ENCODE measurements at regions not wholly inside any gene's neighbourhood (a gene's known extent, or its start where the extent isn't known, plus 50 kb on each side); places are given as distances from the start of the nearest gene placed in this dataset.
A peak's percentile ranks its signal among the peaks of the same experiment; 100 is the strongest.

DNA sequence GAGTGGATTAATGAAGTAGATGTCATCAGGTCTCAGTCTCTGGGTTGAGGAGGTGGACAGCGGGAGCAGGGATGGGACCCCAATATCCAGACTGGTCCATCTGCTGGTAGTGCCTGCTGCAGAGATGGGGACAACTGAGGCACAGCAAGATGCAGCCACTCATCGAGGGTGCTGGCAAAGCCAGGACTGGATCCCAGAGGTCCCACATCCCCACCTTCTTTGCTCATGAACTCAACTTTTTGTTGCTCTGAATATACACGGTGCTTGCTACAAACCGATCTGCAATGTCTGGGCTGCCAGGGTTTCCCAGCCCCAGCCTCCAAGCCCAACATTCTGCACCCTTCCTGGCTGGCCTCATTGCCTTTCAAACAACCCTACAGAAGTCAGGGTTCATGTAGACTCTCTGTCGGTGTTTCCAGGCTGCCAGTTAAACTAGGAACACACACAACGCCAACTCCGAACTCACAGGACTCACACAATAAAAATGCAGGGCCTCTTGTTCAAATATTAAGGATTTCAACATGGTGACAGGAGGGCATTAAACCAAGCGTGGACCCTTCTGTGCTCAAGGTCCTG lies 168.2 kb downstream of the MN1 start:
- no peak for ATAC-seq

DNA sequence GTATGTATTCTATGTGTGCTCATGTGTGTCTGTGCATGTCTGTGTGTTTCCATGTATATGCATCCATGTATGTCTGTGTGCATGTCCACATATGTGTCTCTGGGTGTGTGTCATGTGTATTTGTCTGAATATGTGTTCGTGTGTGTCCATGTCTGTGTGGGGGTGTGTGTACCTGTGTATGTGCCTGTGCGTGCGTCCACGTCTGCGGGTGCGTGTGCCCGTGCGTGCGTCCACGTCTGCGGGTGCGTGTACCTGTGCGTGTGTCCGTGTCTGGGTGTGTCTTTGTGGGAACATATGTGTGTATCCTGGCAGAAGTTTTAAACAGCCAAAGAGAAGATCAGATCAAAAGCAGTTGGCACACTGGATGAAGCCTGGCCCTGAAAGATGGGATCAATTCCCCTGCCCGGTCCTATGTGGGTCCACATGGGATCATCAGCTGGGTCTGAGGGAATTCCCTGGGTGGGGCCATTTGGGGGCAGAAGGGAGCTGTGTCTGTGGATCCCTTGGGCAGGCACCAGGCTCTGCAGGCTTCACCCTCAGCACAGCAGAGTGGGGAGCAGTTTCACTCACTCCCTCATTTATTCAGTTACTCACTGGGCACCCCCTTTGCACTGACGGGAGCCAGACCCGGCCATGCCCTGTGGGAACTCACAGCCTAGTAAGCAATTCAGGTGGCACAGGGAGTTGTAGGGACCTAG lies 167.4 kb downstream of the MN1 start:
- ATAC-seq: no peak

DNA sequence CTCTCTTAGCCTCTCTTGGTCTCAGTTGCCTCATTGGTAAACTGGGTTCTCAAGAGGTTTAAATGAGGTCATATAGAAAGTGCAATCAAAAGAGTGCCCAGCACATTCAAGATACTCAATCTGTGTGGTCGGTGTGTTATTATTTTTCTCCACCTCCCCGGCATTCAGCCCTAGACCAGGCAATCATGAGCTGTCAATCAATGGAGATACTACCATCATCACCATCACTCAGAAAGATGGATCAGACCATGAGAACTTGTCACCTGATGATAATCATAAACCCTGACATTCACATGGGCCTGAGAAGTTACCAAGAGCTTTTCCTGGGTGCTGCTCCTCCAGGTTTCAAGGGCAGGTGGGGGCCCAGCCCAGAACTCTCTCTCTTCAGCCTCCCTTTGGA lies 166.1 kb downstream of the MN1 start:
- ATAC-seq: no peak

DNA sequence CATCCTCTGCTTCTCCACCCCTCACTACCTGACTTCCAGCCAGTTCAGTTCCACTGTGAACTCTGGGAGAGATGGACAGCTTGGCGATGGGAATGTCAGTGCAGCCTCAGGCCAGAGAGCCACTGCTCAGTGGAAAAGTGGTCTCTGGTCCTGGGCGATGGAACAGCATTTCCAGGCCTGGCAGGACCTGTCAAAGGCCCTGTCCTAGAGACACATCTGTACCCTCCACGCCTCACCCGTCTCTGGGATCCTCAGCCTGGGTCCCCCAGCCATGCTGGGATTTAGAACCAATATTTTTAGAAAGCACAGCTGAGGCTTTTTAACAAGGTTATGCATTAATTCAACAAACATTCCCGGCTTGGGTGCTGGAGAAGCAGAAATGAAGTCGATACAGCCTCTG lies 165.7 kb downstream of the MN1 start:
- ATAC-seq: no peak

DNA sequence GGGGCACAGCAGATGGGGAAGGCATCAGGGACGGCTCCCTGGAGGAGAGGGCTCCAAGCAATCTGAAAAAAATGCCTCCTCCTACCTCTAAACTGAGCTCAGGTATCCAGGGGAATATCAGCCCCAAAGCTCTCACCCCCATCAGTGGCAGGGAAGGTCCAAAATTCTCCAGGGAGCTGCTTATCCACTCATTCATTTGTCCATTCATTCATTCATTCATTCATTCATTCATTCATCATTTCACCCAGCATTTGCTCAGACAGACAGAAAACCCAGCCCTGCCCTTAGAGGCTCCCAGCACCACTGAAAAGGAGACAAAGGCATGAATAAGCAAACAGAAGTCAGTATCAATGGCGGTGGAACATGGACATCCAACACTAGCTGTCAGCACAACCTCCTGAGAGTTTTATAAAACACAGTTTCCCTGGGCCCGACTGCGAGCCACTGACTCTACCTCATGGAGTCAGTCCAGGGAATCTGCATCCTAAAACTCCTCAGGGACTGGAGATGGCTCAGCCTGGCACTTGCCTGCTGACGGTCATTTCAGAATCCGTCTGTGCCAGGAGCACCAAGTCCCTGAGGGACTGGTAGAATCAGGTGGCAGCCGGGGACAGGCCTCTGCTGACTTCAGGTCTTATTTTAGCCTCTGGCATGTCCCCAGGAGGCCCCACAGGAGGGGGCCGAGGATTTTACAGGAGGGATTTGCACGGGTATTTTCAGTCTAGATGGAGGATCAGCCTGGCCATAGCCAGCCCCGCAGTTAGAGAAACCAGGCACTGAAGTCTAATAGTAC lies 164.6 kb downstream of the MN1 start:
- ATAC-seq: no peak

DNA sequence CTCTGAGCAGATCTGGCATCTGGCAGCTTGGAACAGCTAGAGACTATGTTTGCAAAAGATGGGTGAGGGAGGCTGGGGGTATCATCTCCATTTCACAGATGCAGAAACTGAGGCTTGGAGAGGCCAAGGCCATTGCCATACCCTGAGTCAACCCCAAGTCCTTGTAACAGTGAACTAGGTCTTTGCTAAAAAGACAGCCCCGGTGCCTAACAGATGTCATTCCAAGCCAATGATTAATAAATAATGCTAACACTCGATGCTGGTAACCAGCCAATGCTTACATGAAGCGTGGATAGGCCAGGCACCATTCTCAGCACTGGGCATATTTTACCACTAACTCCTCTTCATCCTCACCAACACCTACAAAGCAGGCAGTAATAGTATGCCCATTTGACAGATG lies 164.0 kb downstream of the MN1 start:
- no peak for ATAC-seq

DNA sequence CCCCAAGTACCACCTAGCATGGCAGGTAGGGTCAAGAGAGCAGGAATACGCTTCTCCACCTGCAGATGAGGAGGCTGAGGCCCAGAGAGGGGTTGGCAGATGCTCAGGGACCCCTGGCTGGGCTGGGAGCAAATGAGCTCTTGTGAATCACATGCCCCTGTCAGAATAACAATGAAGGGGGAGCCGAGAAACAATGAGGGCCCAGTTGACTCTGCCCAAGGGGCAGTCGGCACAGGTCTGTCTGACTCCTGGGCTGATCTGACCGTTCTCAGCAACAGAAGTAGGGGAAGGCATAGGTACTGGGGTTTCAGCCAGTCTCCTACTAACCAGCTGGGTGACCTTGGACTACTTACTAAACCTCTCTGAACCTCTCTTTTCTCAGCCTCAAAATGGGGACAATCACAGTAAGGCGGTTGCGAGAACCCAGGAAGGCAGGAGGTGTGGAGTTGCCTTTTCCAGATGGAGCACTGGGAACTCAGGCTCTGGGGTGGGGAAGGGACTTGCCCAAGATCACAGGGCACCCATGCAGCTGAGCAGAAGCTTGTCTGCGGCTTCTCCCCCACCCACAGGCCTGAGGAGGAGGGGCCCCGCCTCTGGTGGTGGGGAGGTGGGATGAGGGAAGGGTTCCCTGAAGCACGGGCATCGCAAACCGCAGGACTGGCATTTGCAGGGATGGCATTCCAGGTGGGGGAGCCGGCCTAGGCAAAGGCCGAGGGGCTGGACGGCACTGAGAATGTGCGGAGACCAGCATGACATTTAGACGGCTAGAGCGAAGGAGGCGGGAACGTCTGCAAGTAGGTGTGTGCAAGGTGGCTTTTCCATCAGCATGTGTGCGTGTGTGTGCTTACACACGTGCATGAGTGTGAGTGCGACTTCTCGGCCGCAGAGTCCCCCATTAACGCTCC lies 163.0 kb downstream of the MN1 start:
- ATAC-seq: no peak

DNA sequence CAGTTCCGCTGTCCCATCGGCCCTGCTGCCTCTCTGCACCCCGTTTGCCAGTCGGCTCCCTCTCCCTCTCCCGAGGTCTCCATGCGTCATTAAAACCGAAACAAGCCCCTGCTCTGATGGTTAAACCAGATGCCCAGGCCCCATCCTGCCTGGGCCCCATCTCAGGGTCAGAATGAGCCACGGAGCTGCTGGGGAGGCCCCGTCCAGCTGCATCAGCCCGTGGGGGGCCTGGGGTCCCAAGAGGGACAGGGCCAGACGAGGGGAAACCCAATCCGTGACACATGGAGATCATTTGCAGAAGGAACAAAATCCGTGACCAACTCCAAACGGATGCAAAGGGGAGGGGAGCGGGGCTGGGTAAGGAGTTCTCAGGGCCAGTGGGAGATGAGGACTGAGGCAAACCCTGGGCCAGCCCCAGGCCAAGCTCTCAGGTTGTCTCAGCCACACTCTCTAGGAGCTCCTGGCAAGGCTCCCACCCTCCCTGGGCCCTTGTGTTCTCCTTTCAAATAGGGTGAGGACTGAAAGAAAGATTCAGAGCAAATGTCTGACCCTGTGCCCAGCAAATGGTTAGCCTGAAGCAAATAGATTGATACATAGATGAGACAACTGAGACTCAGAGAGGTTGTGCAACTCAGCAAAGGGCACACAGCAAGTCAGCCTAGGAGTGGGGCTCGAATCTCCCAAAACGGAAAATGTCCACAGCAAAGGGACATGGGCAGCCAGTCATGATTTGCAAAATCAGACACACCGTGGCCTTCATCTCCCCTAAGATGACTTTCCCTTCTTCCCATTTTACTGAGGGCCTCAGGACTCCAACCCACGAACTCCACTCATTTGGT lies 162.1 kb downstream of the MN1 start:
- ATAC-seq: no peak

DNA sequence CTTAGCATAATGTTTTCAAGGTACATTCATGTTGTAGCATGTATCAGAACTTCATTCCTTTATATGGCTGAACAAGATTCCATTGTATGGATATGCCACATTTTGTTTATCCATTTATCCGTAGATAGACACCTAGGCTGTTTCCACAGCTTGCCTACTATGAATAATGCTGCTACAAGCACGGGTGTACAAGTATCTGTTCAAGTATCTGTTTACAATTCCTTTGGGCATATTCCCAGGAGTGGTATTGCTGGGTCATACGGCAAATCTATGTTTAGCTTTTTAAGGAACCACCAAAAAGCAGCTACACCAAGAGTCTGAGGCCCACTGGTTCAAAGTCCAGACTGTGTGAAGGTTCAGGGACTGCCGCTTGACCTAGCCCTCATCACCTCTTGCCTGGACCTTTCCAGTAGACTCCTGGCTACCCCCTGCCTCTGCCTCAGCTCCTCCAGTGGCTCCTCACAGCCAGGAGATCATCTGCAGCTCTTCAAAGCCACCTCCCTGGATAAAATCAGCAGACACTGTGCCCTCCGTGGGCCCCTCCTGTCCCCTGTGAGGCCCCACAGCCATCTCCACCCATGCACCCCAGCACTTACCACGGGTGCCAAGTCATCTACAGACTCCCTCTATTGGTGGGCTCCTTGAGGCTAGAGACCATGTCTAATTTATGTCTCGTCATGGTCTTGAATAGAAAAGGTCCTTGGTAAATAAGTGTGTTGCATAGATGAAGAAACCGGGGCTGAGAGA lies 160.3 kb downstream of the MN1 start:
- ATAC-seq: peak; percentile 72

DNA sequence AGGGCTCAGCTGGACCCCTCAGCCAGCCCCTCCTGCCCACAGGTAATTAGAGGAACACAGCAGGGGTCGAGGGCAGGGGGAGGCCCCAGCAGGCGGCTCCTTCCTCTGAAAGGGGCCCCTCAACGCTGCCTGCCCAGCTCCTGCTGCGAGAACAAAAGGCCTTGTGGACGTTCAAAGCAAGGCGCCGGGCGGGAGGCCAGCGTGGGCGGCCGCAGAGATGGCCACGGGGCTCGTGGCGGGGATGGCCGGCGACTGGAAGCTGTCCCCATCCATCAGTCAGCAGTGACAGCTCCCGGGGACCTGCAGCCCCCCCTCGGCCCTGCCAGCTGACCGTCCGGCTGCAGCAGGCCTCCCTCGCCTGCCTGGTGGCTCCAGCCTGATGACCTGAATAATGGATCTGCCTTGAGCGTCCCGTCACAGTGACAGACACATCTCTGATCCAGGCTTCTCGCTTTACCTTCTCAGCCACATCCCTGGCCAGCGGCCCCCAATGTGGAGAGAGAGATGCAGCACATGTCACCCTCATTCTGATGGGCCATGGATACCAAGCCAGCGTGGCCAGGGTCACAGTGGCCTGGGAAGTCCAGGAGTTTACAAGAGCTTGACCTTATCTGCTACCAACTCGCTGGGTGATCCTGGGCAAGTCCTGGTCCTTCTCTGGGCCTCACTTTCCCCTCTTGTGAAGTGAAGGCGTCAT lies 159.3 kb downstream of the MN1 start:
- ATAC-seq: no peak

DNA sequence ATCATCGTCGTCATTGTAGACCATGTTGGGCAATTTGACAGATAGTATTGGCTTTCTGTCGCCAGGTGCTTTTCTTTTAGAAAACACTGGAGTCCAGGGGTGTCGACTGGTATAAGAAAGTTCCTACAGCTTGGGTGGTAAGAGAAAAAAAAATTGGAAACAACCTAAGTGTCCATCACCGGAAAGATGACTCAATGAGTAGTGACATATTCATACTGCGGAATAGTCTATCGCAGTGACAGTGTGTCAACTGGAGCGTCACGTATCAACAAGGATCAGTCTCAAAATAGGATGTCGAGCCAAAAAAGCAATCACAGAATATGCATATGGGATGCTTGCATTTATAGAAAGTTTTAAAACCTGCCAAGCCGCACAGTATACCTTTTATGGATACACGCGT lies 157.6 kb downstream of the MN1 start:
- ATAC-seq: no peak

DNA sequence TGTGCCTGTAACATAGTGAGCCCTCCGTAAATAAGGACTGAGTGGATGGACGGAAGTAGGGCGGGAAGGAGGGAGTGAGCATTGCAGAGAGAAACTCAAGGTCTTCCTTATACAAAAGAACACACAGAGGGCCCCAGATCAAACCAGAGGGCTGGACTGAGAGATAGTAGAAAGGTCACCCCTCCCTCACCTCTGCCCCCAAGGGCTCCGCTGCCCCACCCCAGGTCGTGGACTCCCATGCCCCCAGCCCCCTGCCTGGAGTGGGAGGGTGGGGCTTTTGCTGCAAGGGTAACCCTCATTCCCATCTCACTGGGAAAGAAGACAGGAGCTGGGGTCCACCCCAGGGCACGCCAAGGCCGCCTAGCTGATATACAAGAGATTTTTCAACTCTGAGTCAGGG lies 157.0 kb downstream of the MN1 start:
- ATAC-seq: no peak

DNA sequence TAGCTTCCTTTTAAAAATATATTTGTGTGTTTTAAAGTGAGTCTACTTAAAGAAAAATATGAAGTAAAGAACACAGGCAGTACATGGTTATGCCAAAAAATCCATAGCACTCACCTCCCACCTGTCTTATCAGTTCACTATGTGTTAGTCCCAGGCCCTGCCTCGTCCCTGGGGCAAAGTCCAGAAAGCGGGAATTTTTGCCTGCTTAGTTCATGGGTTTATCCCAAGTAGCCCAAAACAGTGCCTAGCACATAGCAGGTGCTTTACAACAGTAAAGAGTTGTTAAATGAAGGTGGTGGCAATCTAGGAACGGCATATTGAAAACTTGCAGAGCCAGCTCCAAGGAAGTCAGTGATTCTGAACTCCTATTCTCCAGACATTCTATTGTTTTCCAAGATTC lies 154.0 kb downstream of the MN1 start:
- ATAC-seq: no peak

DNA sequence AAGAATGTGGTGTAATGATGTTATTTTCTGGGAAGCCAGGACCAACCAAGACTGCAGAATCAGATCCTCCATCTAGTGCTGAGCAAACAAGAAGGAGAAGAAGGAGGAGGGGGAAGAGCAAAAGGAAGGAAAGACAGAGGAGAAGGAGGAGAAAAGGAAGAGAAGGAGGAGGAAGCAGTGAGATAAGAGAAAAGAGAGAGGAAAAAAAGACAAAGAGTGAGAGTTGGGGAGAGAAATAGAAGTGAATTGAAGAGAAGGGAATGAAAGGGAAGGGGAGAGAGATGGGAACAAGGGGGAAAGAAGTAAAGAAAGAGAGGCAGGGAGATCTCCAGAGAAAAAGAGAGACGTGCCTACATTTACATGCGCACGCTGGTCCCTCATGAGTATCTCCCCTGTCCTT lies 153.5 kb downstream of the MN1 start:
- no peak for ATAC-seq

DNA sequence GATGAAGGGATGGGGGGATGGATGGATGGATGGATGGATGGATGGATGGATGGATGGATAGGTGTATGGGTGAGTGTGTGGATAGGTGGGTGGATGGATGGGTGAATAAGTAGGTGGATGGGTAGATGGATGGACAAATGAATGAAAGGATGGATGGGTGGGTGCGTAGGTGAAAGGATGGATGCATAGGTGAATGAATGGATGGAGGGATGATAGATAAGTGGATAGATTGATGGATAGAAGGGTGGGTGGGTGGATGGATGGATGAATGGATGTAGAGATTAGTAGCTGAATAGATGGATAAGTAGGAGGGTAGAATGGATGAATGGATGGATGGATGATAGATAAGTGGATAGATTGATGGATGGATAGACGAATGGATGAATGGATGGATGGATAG lies 152.7 kb downstream of the MN1 start:
- no peak for ATAC-seq

DNA sequence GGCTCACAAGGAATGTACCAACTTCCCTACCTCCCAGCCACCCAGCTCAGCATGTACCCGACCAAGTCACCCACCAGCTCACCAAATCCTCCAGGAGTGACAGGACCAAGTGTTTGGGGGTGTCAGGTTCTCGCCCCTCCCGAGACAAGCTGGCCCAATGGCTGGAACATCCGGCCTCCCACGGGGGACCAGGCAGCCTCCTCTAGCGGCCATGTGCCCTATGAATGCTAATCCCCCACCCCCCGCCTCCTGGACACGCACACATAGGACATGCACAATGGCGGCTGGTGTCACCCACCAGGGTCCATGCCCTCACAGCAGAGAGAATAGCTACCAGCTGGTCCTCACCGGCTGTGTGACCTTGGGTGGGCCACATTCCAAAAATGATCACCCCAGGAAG lies 151.0 kb downstream of the MN1 start:
- ATAC-seq: no peak

DNA sequence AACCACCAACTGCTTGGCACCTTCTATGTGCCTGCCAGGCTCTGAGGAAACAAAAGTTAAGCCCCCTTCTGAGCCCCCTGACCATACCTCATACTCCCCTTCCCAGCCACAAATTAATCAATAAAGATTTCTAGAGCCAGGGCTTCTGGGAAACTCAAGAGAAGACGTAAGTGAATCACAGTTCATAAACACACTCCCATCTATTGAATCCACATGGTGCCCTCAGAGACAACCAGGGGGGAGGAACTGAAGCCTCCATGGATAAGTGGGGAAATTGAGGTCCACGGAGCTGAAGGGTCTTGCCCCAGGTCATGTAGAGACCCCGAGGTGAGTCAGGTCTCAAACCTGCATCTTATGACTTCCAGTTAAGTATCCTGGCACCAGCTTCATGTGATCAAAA lies 150.6 kb downstream of the MN1 start:
- no peak for ATAC-seq

DNA sequence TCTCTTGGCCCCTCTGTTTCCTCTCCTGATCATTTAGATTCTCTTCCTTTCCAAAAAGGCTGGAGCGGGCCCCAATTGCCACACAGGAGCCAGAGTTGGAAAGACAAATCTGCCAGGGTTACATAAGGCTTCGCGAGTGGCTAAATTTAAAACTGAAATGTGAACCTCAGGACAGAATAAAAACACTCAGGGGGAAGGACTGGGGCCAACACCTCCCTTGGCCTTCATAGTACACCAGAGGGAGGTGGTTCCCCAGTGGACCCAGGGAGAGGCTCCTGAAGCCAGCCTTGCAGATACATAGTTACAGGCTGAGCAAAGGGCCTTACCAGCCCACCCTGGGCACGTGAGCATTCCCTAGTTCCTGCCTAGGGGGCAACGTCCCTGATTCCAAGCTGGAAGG lies 150.1 kb downstream of the MN1 start:
- no peak for ATAC-seq

DNA sequence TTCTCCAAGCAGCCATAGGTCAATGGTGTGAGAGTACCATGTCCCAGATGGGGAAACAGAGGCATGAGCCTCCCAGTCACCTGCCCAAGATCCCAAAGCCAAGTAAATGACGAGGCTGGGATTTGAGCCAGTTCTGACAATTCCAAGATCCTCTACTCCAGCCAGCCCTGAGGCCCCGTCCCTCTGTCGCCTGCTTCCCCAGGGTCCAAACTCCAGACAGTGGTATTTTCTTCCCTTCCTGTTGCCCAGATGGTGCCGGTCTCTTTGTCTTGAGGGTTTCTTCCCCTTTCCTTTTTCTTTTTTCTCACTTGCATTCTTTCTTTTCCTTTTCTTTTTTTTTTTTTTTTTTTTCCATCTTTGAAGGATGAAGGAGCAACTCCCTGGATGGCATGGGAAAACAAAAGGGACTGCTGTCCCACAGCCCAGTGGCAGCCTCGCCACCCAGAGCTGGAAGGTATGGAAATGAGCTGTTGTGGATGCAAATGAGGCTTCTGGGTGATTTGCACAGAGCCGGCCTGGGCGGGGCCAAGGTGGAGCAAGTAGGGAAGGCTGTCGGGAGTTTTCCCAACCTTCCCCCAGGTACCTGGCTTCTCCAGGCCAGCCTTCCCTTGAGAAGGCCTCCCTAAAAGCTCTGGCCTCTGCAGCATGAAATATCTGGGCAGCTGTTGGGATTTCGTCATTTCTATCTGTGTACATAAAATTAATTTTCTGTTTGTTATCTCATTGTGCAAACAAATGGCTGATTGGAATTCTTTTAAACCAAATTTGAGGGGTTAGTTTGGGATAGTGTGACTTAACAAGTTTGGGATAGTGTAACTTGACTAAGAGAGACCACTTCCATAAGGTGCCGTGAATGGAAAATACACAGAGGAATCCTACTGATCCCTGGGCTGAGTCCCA lies 146.8 kb downstream of the MN1 start:
- ATAC-seq: no peak
